ENCODE measurements at regions not wholly inside any gene's neighbourhood (a gene's known extent, or its start where the extent isn't known, plus 50 kb on each side); places are given as distances from the start of the nearest gene placed in this dataset.
A peak's percentile ranks its signal among the peaks of the same experiment; 100 is the strongest.

- no peak overlapping the region for H3K9ac ChIP-seq (ENCODE audit: low read length)
Observed at GRCh38 chr2:155273323-155273722, 574.8 kb downstream of the KCNJ3 start.

GRCh38 chr2:155266583-155266982 is 568.1 kb downstream of the KCNJ3 start:
- H3K23ac ChIP-seq (ENCODE audit: low read length) = no peak overlapping the region
- H3K4me2 ChIP-seq (ENCODE audit: low read length) = no peak overlapping the region
- no peak overlapping the region for H2AK5ac ChIP-seq (ENCODE audit: low read length)
- H3K79me1 ChIP-seq (ENCODE audit: low read length) = no peaks in the 10 kb centered on the region
- no peak overlapping the region for H2AFZ ChIP-seq (ENCODE audit: insufficient read depth, low read length, poor library complexity)
- no peaks in the 10 kb centered on the region for H3K4me1 ChIP-seq (ENCODE audit: control insufficient read depth in 1 of 2, insufficient read depth in 2 of 2, low read length in 2 of 2)
- no peak overlapping the region for H4K8ac ChIP-seq (ENCODE audit: low read depth, low read length)
- no peak for DNase-seq
- no peak overlapping the region for H4K12ac ChIP-seq (ENCODE audit: low read depth, low read length)
- no peak overlapping the region for H4K91ac ChIP-seq (ENCODE audit: low read depth, low read length)
- no peak overlapping the region for H2BK12ac ChIP-seq (ENCODE audit: low read length)
- WGBS (ENCODE audit: extremely low coverage, insufficient coverage, insufficient read length) = no CpG with 5 or more reads among the region's 3 CpGs
- H2BK5ac ChIP-seq (ENCODE audit: low read depth, low read length, poor library complexity) = no peak overlapping the region
- H3K4ac ChIP-seq (ENCODE audit: low read depth, low read length) = no peak overlapping the region
- no peaks in the 10 kb centered on the region for H3K36me3 ChIP-seq (ENCODE audit: control insufficient read depth in 1 of 2, insufficient read depth in 2 of 2, low read length in 2 of 2)
- no peak overlapping the region for H3K18ac ChIP-seq (ENCODE audit: low read length)
- no peak overlapping the region for H3K27ac ChIP-seq (ENCODE audit: low read depth, low read length)
- no peaks in the 10 kb centered on the region for H3K9me3 ChIP-seq (ENCODE audit: insufficient read depth, low read depth, low read length)
- H3K9ac ChIP-seq (ENCODE audit: low read length) = no peak overlapping the region
- no peaks in the 10 kb centered on the region for H3K27me3 ChIP-seq (ENCODE audit: insufficient read depth, low read length)
- no peak overlapping the region for H3K4me3 ChIP-seq (ENCODE audit: low read depth, low read length)
- no peak overlapping the region for H3K14ac ChIP-seq (ENCODE audit: low read length)
- no peak overlapping the region for H2BK120ac ChIP-seq (ENCODE audit: insufficient read depth, low read length, poor library complexity)
- no peaks in the 10 kb centered on the region for H3K79me2 ChIP-seq (ENCODE audit: control insufficient read depth, insufficient read depth, low read length, poor library complexity)

More at GRCh38 chr2:155273323-155273722, 574.8 kb downstream of the KCNJ3 start:
- Histone ChIP-seq H3K79me1 (ENCODE audit: low read length) (no peaks in the 10 kb centered on the region), H2BK5ac (ENCODE audit: low read depth, low read length, poor library complexity) (no peak overlapping the region), H4K91ac (ENCODE audit: low read depth, low read length) (no peak overlapping the region), H3K79me2 (ENCODE audit: control insufficient read depth, insufficient read depth, low read length, poor library complexity) (no peaks in the 10 kb centered on the region), H3K4ac (ENCODE audit: low read depth, low read length) (no peak overlapping the region), H3K36me3 (ENCODE audit: control insufficient read depth in 1 of 2, insufficient read depth in 2 of 2, low read length in 2 of 2) (no peaks in the 10 kb centered on the region), H4K12ac (ENCODE audit: low read depth, low read length) (no peak overlapping the region), H3K18ac (ENCODE audit: low read length) (no peak overlapping the region), H2BK120ac (ENCODE audit: insufficient read depth, low read length, poor library complexity) (no peak overlapping the region), H2BK12ac (ENCODE audit: low read length) (no peak overlapping the region), H3K4me2 (ENCODE audit: low read length) (no peak overlapping the region), H3K4me3 (ENCODE audit: low read depth, low read length) (no peak overlapping the region), H2AK5ac (ENCODE audit: low read length) (no peak overlapping the region), H3K27me3 (ENCODE audit: insufficient read depth, low read length) (no peaks in the 10 kb centered on the region), H2AFZ (ENCODE audit: insufficient read depth, low read length, poor library complexity) (no peak overlapping the region), H3K14ac (ENCODE audit: low read length) (no peak overlapping the region), H3K9me3 (ENCODE audit: insufficient read depth, low read depth, low read length) (no peaks in the 10 kb centered on the region), H3K4me1 (ENCODE audit: control insufficient read depth in 1 of 2, insufficient read depth in 2 of 2, low read length in 2 of 2) (no peaks in the 10 kb centered on the region), H3K23ac (ENCODE audit: low read length) (no peak overlapping the region), H3K27ac (ENCODE audit: low read depth, low read length) (no peak overlapping the region), H4K8ac (ENCODE audit: low read depth, low read length) (no peak overlapping the region)
- no peak for DNase-seq
- no CpG with 5 or more reads among the region's 3 CpGs for WGBS (ENCODE audit: extremely low coverage, insufficient coverage, insufficient read length)

GRCh38 chr2:155266109-155266508 is 567.6 kb downstream of the KCNJ3 start:
- Histone ChIP-seq H3K14ac (ENCODE audit: low read length) (no peak overlapping the region), H3K4me1 (ENCODE audit: control insufficient read depth in 1 of 2, insufficient read depth in 2 of 2, low read length in 2 of 2) (no peaks in the 10 kb centered on the region), H3K9ac (ENCODE audit: low read length) (no peak overlapping the region), H3K18ac (ENCODE audit: low read length) (no peak overlapping the region), H3K4me3 (ENCODE audit: low read depth, low read length) (no peak overlapping the region), H2BK120ac (ENCODE audit: insufficient read depth, low read length, poor library complexity) (no peak overlapping the region), H3K9me3 (ENCODE audit: insufficient read depth, low read depth, low read length) (no peaks in the 10 kb centered on the region), H3K23ac (ENCODE audit: low read length) (no peak overlapping the region), H4K12ac (ENCODE audit: low read depth, low read length) (no peak overlapping the region), H4K91ac (ENCODE audit: low read depth, low read length) (no peak overlapping the region), H2BK5ac (ENCODE audit: low read depth, low read length, poor library complexity) (no peak overlapping the region), H2AFZ (ENCODE audit: insufficient read depth, low read length, poor library complexity) (no peak overlapping the region), H3K36me3 (ENCODE audit: control insufficient read depth in 1 of 2, insufficient read depth in 2 of 2, low read length in 2 of 2) (no peaks in the 10 kb centered on the region), H2BK12ac (ENCODE audit: low read length) (no peak overlapping the region), H3K79me1 (ENCODE audit: low read length) (no peaks in the 10 kb centered on the region), H3K27ac (ENCODE audit: low read depth, low read length) (no peak overlapping the region), H3K27me3 (ENCODE audit: insufficient read depth, low read length) (no peaks in the 10 kb centered on the region), H4K8ac (ENCODE audit: low read depth, low read length) (no peak overlapping the region), H3K4ac (ENCODE audit: low read depth, low read length) (no peak overlapping the region), H3K4me2 (ENCODE audit: low read length) (no peak overlapping the region), H3K79me2 (ENCODE audit: control insufficient read depth, insufficient read depth, low read length, poor library complexity) (no peaks in the 10 kb centered on the region), H2AK5ac (ENCODE audit: low read length) (no peak overlapping the region)
- no peak for DNase-seq
- no CpG with 5 or more reads among the region's 1 CpG for WGBS (ENCODE audit: extremely low coverage, insufficient coverage, insufficient read length)

DNA sequence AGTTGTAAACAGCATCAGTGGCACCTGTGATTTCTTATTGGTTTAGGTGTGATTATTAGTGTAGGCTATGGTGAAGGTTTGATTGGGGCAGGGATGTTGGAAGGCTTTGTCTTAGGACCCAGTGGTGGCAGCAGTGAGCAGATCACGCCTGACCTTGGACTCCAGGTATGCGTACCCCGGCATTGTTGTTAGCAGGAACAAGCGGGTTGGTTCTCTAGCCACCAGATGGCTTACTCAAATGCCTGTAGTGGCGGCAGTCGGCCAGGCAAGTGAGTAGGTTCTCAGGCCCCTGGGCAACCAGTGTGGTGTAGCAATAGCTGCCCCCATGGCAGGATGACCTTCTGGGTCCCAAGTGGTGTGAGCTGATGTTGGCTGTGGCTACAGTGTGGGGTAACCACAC is 558.3 kb downstream of the KCNJ3 start:
- Histone ChIP-seq H3K27ac (ENCODE audit: low read depth, low read length) (no peak overlapping the region), H3K27me3 (ENCODE audit: insufficient read depth, low read length) (no peaks in the 10 kb centered on the region), H3K4me3 (ENCODE audit: low read depth, low read length) (no peak overlapping the region), H3K14ac (ENCODE audit: low read length) (no peak overlapping the region), H3K23ac (ENCODE audit: low read length) (no peak overlapping the region), H3K79me1 (ENCODE audit: low read length) (no peaks in the 10 kb centered on the region), H2BK12ac (ENCODE audit: low read length) (no peak overlapping the region), H2AFZ (ENCODE audit: insufficient read depth, low read length, poor library complexity) (no peak overlapping the region), H3K79me2 (ENCODE audit: control insufficient read depth, insufficient read depth, low read length, poor library complexity) (no peaks in the 10 kb centered on the region), H2BK5ac (ENCODE audit: low read depth, low read length, poor library complexity) (no peak overlapping the region), H3K36me3 (ENCODE audit: control insufficient read depth in 1 of 2, insufficient read depth in 2 of 2, low read length in 2 of 2) (no peaks in the 10 kb centered on the region), H3K4ac (ENCODE audit: low read depth, low read length) (no peak overlapping the region), H3K18ac (ENCODE audit: low read length) (no peak overlapping the region), H4K91ac (ENCODE audit: low read depth, low read length) (no peak overlapping the region), H3K9me3 (ENCODE audit: insufficient read depth, low read depth, low read length) (no peaks in the 10 kb centered on the region), H2AK5ac (ENCODE audit: low read length) (no peak overlapping the region), H4K8ac (ENCODE audit: low read depth, low read length) (no peak overlapping the region), H3K4me1 (ENCODE audit: control insufficient read depth in 1 of 2, insufficient read depth in 2 of 2, low read length in 2 of 2) (no peaks in the 10 kb centered on the region), H3K9ac (ENCODE audit: low read length) (no peak overlapping the region), H3K4me2 (ENCODE audit: low read length) (no peak overlapping the region), H2BK120ac (ENCODE audit: insufficient read depth, low read length, poor library complexity) (no peak overlapping the region), H4K12ac (ENCODE audit: low read depth, low read length) (no peak overlapping the region)
- DNase-seq = peak in 1 of 2 donors; percentile 2
- no CpG with 5 or more reads among the region's 6 CpGs for WGBS (ENCODE audit: extremely low coverage, insufficient coverage, insufficient read length)
